Body of pancreas (tissue), 4 donors: ENCODE measurements at regions not wholly inside any gene's neighbourhood (a gene's known extent, or its start where the extent isn't known, plus 50 kb on each side); places are given as distances from the start of the nearest gene placed in this dataset.

Source experiments
- CTCF ChIP-seq, 7 experiments: fragments of 450-650 bp in 4 of 7; fragments of 200-600 bp in 3 of 7; sonication (generic) in 3 of 7; IDR thresholded peaks; one replicate each; pipeline ENCODE4 v1.5.1; 2016 to 2019; ENCODE audit warnings: antibody characterized with exemption in 7 of 7
- POLR2A ChIP-seq, 3 donors: fragments of 450-650 bp; IDR thresholded peaks; one replicate each; pipeline ENCODE4 v1.6.1; 2016; ENCODE audit warnings: antibody characterized with exemption in 3 of 3, mild to moderate bottlenecking in 2 of 3

GRCh38 chr12:91603060-91603459 is 420.4 kb upstream of the DCN start:
- TF ChIP-seq POLR2A (IDR thresholded peaks at IDR 0.05) (no peak), CTCF (IDR thresholded peaks at IDR 0.05) (no peak)
